ENCODE measurements at regions not wholly inside any gene's neighbourhood (a gene's known extent, or its start where the extent isn't known, plus 50 kb on each side); places are given as distances from the start of the nearest gene placed in this dataset.

- peaks cover 3 to 59% (median 31%) of the 10 kb centered on the region in 6 donors for H3K4me1 ChIP-seq
- DNase-seq = no peak
- 45 to 62% (median 54%) methylated on average over 3 of the region's 3 CpGs for WGBS, 5 donors
- H3K9me3 ChIP-seq = peaks cover 0 to 15% (median 10%) of the 10 kb centered on the region in 8 donors
- H3K36me3 ChIP-seq = no peaks in the 10 kb centered on the region
- no peak overlapping the region for H3K4me3 ChIP-seq
- peak overlapping the region in 5 of 8 donors; percentile 8 to 74 (median 27) for H3K27ac ChIP-seq
- intact Hi-C loops (cut with DNase I; ENCODE audit: low total_unique reads) = no loop called here
- no peaks in the 10 kb centered on the region for H3K27me3 ChIP-seq (replicated peaks in 1 of 7)
- no peak for TF ChIP-seq CTCF (IDR thresholded peaks at IDR 0.05 in 8 of 11, conservative IDR thresholded peaks at IDR 0.05 in 3 of 11)
- no peak for TF ChIP-seq POLR2A (IDR thresholded peaks at IDR 0.05)
- TF ChIP-seq POLR2AphosphoS5 (IDR thresholded peaks at IDR 0.05) = no peak
Observed at GRCh38 chr1:108057541-108057940, 92.6 kb upstream of the VAV3 start.

GRCh38 chr1:108056436-108056990 lies 91.5 kb upstream of the VAV3 start:
- no peak for TF ChIP-seq CTCF (IDR thresholded peaks at IDR 0.05 in 8 of 11, conservative IDR thresholded peaks at IDR 0.05 in 3 of 11)
- no peak for TF ChIP-seq POLR2A (IDR thresholded peaks at IDR 0.05)
- no peak for TF ChIP-seq POLR2AphosphoS5 (IDR thresholded peaks at IDR 0.05)
- no peaks in the 10 kb centered on the region for H3K27me3 ChIP-seq (replicated peaks in 1 of 7)
- H3K36me3 ChIP-seq = no peaks in the 10 kb centered on the region
- 95 to 100% (median 100%) methylated on average over 1 of the region's 1 CpG for WGBS, 5 donors
- intact Hi-C loops (cut with DNase I; ENCODE audit: low total_unique reads) = no loop called here
- no peak overlapping the region for H3K27ac ChIP-seq
- peaks cover 5 to 69% (median 39%) of the 10 kb centered on the region in 6 donors for H3K4me1 ChIP-seq
- DNase-seq = no peak
- H3K4me3 ChIP-seq = no peak overlapping the region
- peaks cover 0 to 5% (median under 1%) of the 10 kb centered on the region in 8 donors for H3K9me3 ChIP-seq

GRCh38 chr1:108055387-108055786 lies 90.4 kb upstream of the VAV3 start:
- Histone ChIP-seq H3K9me3 (no peaks in the 10 kb centered on the region), H3K4me3 (no peak overlapping the region), H3K4me1 (peaks cover 14 to 81% (median 50%) of the 10 kb centered on the region in 6 donors), H3K27me3 (replicated peaks in 1 of 7) (no peaks in the 10 kb centered on the region), H3K27ac (peak overlapping the region in 1 of 8 donors; percentile 82), H3K36me3 (no peaks in the 10 kb centered on the region)
- 51 to 66% (median 57%) methylated on average over 2 of the region's 2 CpGs for WGBS, 5 donors
- no peak for TF ChIP-seq POLR2A (IDR thresholded peaks at IDR 0.05)
- TF ChIP-seq CTCF (IDR thresholded peaks at IDR 0.05 in 8 of 11, conservative IDR thresholded peaks at IDR 0.05 in 3 of 11) = no peak
- TF ChIP-seq POLR2AphosphoS5 (IDR thresholded peaks at IDR 0.05) = no peak
- intact Hi-C loops (cut with DNase I; ENCODE audit: low total_unique reads) = no loop called here
- DNase-seq = no peak

- H3K9me3 ChIP-seq = no peaks in the 10 kb centered on the region
- peak overlapping the region in 1 of 8 donors; percentile 82 for H3K27ac ChIP-seq
- DNase-seq = no peak
- TF ChIP-seq POLR2AphosphoS5 (IDR thresholded peaks at IDR 0.05) (no peak), CTCF (IDR thresholded peaks at IDR 0.05 in 8 of 11, conservative IDR thresholded peaks at IDR 0.05 in 3 of 11) (no peak), POLR2A (IDR thresholded peaks at IDR 0.05) (no peak)
- intact Hi-C loops (cut with DNase I; ENCODE audit: low total_unique reads) = no loop called here
- no peaks in the 10 kb centered on the region for H3K27me3 ChIP-seq (replicated peaks in 1 of 7)
- WGBS, 5 donors = 64 to 83% (median 79%) methylated on average over 2 of the region's 2 CpGs
- H3K36me3 ChIP-seq = no peaks in the 10 kb centered on the region
- H3K4me3 ChIP-seq = no peak overlapping the region
- H3K4me1 ChIP-seq = peaks cover 24 to 91% (median 60%) of the 10 kb centered on the region in 6 donors
Observed at GRCh38 chr1:108054396-108054795, 89.4 kb upstream of the VAV3 start.
